Liver (tissue), 7 donors: ENCODE measurements at regions not wholly inside any gene's neighbourhood (a gene's known extent, or its start where the extent isn't known, plus 50 kb on each side); places are given as distances from the start of the nearest gene placed in this dataset.
"Not testable (repeated sequence)": the region's sequence is repeated elsewhere in the genome, so short reads cannot be mapped to it uniquely, and the experiment has no call there.

ENCODE experiments used
- DNase-seq: peaks from one replicate; pipeline ENCODE4 v3.0.0-alpha.2; 2017; ENCODE audit warnings: low spot score
- H3K27ac ChIP-seq, 2 donors: one replicate each; pipeline ENCODE4 v1.7.0; 2013; ENCODE audit warnings: inconsistent platforms in 2 of 2, low read length in 2 of 2, control low read depth in 1 of 2, low read depth in 1 of 2, mild to moderate bottlenecking in 1 of 2
- H3K27me3 ChIP-seq, 4 donors: one replicate each; pipeline versions ENCODE4 v1.6.1 to v1.7.0; 2013; ENCODE audit warnings: low read length in 3 of 4, inconsistent platforms in 1 of 4, mild to moderate bottlenecking in 1 of 4, moderate library complexity in 1 of 4; ENCODE audit not compliant: control insufficient read depth in 4 of 4, insufficient read depth in 4 of 4
- H3K36me3 ChIP-seq, 4 donors: one replicate each; pipeline versions ENCODE4 v1.6.1 to v1.7.0; 2013; ENCODE audit warnings: low read length in 3 of 4, mild to moderate bottlenecking in 3 of 4, low read depth in 1 of 4, moderate library complexity in 1 of 4; ENCODE audit not compliant: control insufficient read depth in 4 of 4, insufficient read depth in 3 of 4
- H3K4me1 ChIP-seq, 4 donors: one replicate each; pipeline versions ENCODE4 v1.6.1 to v1.7.0; 2013; ENCODE audit warnings: low read length in 3 of 4, mild to moderate bottlenecking in 3 of 4, moderate library complexity in 1 of 4; ENCODE audit not compliant: control insufficient read depth in 4 of 4, insufficient read depth in 4 of 4
- H3K4me3 ChIP-seq, 3 donors: one replicate each; pipeline versions ENCODE4 v1.6.1 to v1.7.0; 2013; ENCODE audit warnings: low read length in 3 of 3, control low read depth in 1 of 3, low read depth in 1 of 3, mild to moderate bottlenecking in 1 of 3
- H3K9ac ChIP-seq, 2 donors: one replicate each; pipeline ENCODE4 v1.7.0; 2013; ENCODE audit warnings: low read length in 2 of 2, mild to moderate bottlenecking in 2 of 2, moderate library complexity in 2 of 2, control low read depth in 1 of 2, low read depth in 1 of 2
- H3K9me3 ChIP-seq, 4 donors: one replicate each; pipeline versions ENCODE4 v1.6.1 to v1.7.0; 2013; ENCODE audit warnings: low read length in 3 of 4; ENCODE audit not compliant: control insufficient read depth in 4 of 4
- ATF3 ChIP-seq: IDR thresholded peaks from 2 replicates; pipeline ENCODE4 v1.6.1; 2016; ENCODE audit warnings: antibody characterized with exemption
- EGR1 ChIP-seq, 2 donors: IDR thresholded peaks; 2 replicates each; pipeline ENCODE4 v1.6.1; 2016 to 2018; ENCODE audit warnings: antibody characterized with exemption in 2 of 2, low read depth in 2 of 2
- FOXA1 ChIP-seq: IDR thresholded peaks from 2 replicates; pipeline ENCODE4 v1.6.1; 2016; ENCODE audit warnings: antibody characterized with exemption
- FOXA2 ChIP-seq: IDR thresholded peaks from 2 replicates; pipeline ENCODE4 v1.6.1; 2016; ENCODE audit warnings: antibody characterized with exemption
- GABPA ChIP-seq, 2 donors: IDR thresholded peaks in 1 of 2; conservative IDR thresholded peaks in 1 of 2; 2 replicates each; pipeline ENCODE4 v1.6.1; 2016; ENCODE audit warnings: antibody characterized with exemption in 2 of 2, mild to moderate bottlenecking in 1 of 2, moderate library complexity in 1 of 2
- HNF4A ChIP-seq, 2 donors: conservative IDR thresholded peaks; 2 replicates each; pipeline ENCODE4 v1.6.1; 2016; ENCODE audit warnings: antibody characterized with exemption in 2 of 2, mild to moderate bottlenecking in 2 of 2
- MAX ChIP-seq: IDR thresholded peaks from 2 replicates; pipeline ENCODE4 v1.6.1; 2016; ENCODE audit warnings: antibody characterized with exemption
- NR2F2 ChIP-seq: IDR thresholded peaks from 2 replicates; pipeline ENCODE4 v1.6.1; 2016; ENCODE audit warnings: antibody characterized with exemption
- RAD21 ChIP-seq, 2 donors: IDR thresholded peaks; 2 replicates each; pipeline ENCODE4 v1.6.1; 2016; ENCODE audit warnings: antibody characterized with exemption in 2 of 2, mild to moderate bottlenecking in 2 of 2
- REST ChIP-seq: IDR thresholded peaks from 2 replicates; pipeline ENCODE4 v1.6.1; 2016; ENCODE audit warnings: antibody characterized with exemption, mild to moderate bottlenecking
- SP1 ChIP-seq: IDR thresholded peaks from 2 replicates; pipeline ENCODE4 v1.6.1; 2018; ENCODE audit warnings: antibody characterized with exemption, mild to moderate bottlenecking
- TAF1 ChIP-seq: conservative IDR thresholded peaks from 2 replicates; pipeline ENCODE4 v1.6.1; 2016; ENCODE audit warnings: antibody characterized with exemption, mild to moderate bottlenecking
- YY1 ChIP-seq: IDR thresholded peaks from 2 replicates; pipeline ENCODE4 v1.6.1; 2016; ENCODE audit warnings: antibody characterized with exemption, mild to moderate bottlenecking
- ZBTB33 ChIP-seq: IDR thresholded peaks from 2 replicates; pipeline ENCODE4 v1.6.1; 2016; ENCODE audit warnings: antibody characterized with exemption
- WGBS: extraction: QIAGEN DNeasy Blood & Tissue Kit; methylation state at CpG from one replicate; pipeline ENCODE4 v1.1.7; 2013; 5-methylcytosine and 5-hydroxymethylcytosine counted together
- donor health status: healthy.
- donor health status: healthy.
- donor health status: healthy.
- donor health status: healthy.

GRCh38 chr19:20371911-20372310 lies 193.7 kb downstream of the ZNF737 start:
- H3K9ac ChIP-seq, result no peak overlapping the region
- H3K4me1 ChIP-seq, result no peaks in the 10 kb centered on the region
- H3K9me3 ChIP-seq, result peaks cover 4 to 8% (median 6%) of the 10 kb centered on the region in 4 donors
- DNase-seq, result no peak
- 23% methylated on average over 6 of the region's 6 CpGs for WGBS
- no peaks in the 10 kb centered on the region for H3K27me3 ChIP-seq
- no peak overlapping the region for H3K27ac ChIP-seq
- H3K4me3 ChIP-seq, result no peak overlapping the region
- no peak for TF ChIP-seq MAX
- no peaks in the 10 kb centered on the region for H3K36me3 ChIP-seq

GRCh38 chr19:20371304-20371703 lies 194.3 kb downstream of the ZNF737 start:
- H3K4me1 ChIP-seq, DNase-seq, H3K27ac ChIP-seq, H3K9me3 ChIP-seq, H3K36me3 ChIP-seq, H3K9ac ChIP-seq, H3K27me3 ChIP-seq, H3K4me3 ChIP-seq: not testable (repeated sequence)
- WGBS, result 45% methylated on average over 6 of the region's 6 CpGs

- no peak for TF ChIP-seq SP1
- TF ChIP-seq RAD21 (IDR thresholded peaks at IDR 0.05), result no peak
- TF ChIP-seq NR2F2, result no peak
- no peak for TF ChIP-seq ZBTB33
- TF ChIP-seq FOXA1, result no peak
- no peak for TF ChIP-seq ATF3
- no peak for TF ChIP-seq TAF1
- TF ChIP-seq YY1, result no peak
- TF ChIP-seq EGR1 (IDR thresholded peaks at IDR 0.05; ENCODE audit: low read depth in 2 of 2), result no peak
- no peak for TF ChIP-seq REST
- no peak for TF ChIP-seq HNF4A (conservative IDR thresholded peaks at IDR 0.05)
- TF ChIP-seq MAX, result no peak
- TF ChIP-seq FOXA2, result no peak
- TF ChIP-seq GABPA (IDR thresholded peaks at IDR 0.05 in 1 of 2, conservative IDR thresholded peaks at IDR 0.05 in 1 of 2), result no peak
- H3K4me1 ChIP-seq, result no peaks in the 10 kb centered on the region
- no peak overlapping the region for H3K4me3 ChIP-seq
- no peak overlapping the region for H3K9ac ChIP-seq
- H3K27ac ChIP-seq, result no peak overlapping the region
- no peaks in the 10 kb centered on the region for H3K27me3 ChIP-seq
- 35% methylated on average over 8 of the region's 8 CpGs for WGBS
- no peaks in the 10 kb centered on the region for H3K36me3 ChIP-seq
- peaks cover 0 to 14% (median 3%) of the 10 kb centered on the region in 4 donors for H3K9me3 ChIP-seq
- no peak for DNase-seq
These were observed 197.7 kb downstream of the ZNF737 start for GRCh38 chr19:20367811-20368294.
